Inferior parietal cortex (tissue), 1 donor: ENCODE measurements at regions not wholly inside any gene's neighbourhood (a gene's known extent, or its start where the extent isn't known, plus 50 kb on each side); places are given as distances from the start of the nearest gene placed in this dataset.

Source experiments
- DNase-seq: peaks from one replicate; pipeline ENCODE4 v3.0.0-alpha.2; 2016; ENCODE audit errors: extremely low spot score

DNA sequence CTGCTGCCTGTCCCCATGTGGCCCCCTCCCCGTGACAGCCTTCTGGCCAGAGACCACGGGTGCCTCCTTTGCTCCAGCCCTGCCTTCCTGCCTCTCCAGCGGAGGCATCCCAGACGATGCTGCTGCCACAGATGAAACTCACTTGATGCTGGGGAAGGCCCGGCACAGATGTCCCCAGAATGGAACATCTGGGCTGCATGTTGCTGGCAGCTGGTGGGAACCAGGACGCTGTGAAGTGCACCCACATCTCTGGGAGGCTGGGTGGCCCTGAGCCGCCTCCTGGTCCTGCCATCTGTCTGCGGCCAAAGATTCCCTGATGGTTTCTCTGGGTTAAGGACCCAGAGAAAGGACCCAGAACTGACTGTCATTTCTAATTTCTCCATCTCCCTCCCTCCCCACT is 51.9 kb upstream of the PTPRS start:
- DNase-seq, result no peak

GRCh38 chr19:5393088-5393487 is 52.5 kb upstream of the PTPRS start:
- no peak for DNase-seq

DNA sequence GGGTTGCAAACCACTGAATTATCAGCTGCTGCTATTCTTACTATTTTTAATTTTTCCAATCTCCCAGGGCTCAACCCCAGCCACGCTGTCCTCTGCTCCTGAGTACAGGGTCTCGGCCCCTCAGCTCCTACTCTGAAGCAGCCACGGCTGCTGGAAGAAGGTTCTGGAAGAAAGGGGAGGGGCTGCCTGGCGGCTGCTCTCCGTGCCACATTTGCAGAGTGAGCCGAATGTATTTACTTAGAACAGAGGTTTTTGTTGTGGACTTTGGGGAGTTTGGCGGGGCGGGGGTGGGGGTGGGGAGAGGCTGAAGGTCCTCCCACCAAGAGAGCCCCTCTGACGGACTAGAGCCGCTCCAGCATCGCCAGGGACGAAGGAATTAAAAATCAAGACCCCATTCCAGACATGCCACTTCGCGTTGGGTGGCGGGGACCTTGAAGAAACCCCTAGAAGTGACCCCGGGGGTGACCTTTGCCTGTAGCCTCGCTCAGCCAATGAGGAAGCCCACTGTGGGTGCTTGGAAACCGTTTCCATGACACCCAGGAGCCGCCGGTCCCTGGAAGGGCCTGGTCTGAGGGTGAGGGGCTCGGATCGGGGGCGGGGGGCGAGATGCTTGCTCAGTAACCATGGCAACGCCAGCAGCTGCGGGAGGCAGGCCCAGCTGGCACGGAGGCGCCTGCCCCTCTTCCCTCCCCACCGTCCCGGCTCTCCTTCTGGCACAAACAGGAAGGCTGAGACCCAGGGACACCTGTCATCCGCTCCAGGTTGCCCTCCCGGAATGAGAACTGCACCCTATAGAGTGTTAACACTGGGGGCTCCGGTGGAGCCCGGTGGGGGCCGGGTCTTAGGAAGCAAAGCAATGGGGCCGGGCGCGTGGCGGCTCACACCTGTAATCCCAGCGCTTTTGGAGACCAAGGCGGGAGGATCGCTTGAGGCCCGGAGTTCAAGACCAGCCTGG is 54.2 kb upstream of the PTPRS start:
- DNase-seq, result no peak

DNA sequence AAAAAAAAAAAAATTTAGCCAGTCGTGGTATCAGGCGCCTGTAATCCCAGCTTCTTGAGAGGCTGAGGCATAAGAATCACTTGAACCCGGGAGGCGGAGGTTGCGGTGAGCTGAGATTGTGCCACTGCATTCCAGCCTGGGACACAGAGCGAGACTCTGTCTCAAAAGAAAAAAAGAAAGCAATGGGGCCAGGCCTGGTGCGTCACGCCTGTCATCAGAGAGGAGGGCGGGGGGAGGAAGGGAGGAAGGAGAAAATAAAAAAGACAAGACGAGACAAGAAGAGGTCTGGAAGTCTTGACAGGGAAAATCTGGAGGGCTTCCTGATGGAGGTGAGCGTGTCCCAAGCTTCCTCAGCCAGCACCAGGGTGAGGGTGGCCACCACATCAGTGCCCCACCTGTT is 54.9 kb upstream of the PTPRS start:
- no peak for DNase-seq

DNA sequence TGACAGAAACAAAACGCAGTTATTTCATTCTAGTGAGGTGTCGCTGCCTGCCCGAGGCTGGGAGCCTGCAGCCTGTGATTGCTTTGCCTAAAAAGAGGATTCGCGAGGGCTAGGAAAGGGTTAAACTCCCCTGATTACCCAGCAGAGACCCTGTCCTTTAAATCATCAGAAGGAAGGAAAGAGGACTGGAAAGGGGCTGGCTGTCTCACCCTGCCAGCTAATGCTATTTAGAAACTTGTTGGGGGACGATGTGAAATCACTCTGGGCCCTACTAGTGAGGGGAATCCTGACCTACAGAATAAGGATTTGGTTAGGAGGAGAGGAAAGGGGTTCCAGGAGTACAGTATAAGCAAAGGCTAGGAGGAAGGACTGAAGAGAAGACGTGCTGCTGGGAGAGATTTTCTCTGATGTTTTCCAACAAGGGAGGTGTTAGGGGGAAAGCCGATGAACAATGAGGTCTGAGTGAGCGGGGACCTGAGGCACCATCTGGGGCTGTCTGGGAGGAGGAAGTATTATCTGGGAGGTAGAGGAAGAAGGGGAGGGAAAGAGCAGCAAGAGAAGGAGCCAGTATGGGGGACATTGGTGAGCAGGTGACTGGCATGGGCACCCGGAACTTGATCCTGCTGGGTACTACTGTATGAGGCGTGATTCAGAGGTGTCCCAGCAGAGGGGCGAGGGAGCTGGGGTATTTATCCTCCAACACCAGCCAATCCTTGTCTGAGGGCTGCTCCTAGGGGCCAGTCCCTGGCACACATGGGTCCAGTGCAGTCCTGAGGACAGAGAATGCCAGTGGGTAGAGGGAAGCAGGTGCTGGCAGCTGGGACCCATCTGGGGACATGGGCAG is 55.7 kb upstream of the PTPRS start:
- DNase-seq, result no peak

DNA sequence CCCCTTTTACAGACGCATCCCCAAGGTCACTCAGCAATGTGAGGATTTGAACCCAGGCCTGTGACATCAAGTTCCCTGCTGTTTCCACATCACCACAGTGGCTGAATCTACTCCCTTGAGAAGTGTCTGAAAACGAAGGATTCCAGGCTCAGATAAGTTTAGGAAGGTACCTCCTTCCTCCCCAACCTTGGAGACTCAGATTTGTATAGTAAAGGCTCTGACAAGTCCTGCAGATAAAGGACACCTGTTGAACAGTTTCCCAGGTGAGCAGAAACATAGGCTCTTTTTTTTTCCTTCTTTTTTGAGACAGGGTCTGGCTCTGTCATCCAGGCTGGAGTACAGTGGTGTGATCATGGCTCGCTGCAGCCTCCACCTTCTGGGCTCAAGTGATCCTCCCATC is 56.4 kb upstream of the PTPRS start:
- DNase-seq, result no peak

DNA sequence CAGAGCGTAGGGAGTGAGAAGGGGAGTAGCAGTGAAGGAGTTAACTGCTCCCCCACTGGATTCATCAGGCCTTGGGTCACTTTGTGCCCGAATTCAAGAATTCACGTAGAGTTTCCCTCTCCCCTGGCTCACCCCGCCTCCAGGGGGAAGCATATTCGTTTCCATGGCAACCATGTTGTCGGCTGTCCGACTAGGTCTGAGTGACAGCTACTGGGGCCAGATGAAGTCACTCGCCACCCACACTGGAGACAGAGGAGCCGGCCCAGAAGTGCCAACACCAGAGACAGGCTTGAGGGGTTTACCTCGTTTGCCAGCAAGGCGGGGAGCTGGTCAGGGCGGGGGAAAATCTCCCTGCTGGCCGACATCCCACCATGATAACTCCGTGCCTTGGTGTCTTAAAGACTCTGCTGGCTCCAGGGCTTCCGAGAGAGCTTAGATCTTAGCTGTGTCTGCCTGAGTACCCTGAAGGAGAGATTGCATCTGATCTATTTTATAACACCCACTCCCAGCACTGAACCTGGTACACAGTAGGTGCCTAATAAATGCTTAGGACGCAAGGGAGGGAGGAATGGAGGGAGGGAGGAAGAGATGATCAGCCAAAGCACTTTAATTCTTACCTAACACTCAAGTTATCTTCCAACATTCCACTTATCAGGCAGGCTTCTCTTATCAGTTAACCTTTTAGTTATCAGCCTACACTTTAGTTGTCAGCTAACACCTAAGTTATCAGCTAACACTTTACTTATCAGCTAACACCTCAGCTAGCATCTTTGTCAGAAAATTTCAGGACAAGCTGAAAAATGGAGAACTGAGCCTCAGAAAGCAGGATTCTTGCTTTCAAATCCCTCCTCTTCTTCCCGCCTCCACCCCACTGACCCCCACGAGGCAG is 57.2 kb upstream of the ZNRF4 start:
- DNase-seq, result no peak

DNA sequence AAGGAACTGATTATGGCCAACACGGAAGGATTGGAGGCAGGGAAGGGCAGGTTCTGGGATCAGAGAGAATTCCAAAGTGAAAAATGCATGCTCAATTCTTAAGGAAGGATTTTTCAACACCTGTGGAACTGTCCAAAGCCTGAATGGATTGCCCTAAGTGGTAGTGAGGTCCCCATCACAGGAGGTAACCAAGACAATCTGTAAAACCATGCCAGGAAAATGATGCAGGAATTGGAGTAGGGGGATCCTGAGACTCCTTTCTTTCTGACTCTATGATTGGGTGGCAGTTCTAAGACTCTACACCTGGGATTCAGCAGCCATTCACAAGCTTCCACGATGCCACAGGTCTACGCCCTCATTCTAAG is 56.5 kb upstream of the ZNRF4 start:
- DNase-seq, result no peak

GRCh38 chr19:5403968-5404640 is 51.1 kb upstream of the ZNRF4 start:
- peak; percentile 46 for DNase-seq
